A549 (cell line): ENCODE measurements at regions not wholly inside any gene's neighbourhood (a gene's known extent, or its start where the extent isn't known, plus 50 kb on each side); places are given as distances from the start of the nearest gene placed in this dataset.

Source experiments
- CTCF ChIP-seq: fragments of >200 bp; sonication (Bioruptor Twin); formaldehyde crosslinking; IDR thresholded peaks from 3 replicates; pipeline ENCODE4 v1.5.1; 2016
- KDM1A ChIP-seq: fragments of 200-600 bp; sonication (generic); IDR thresholded peaks from 2 replicates; pipeline ENCODE4 v1.6.1; 2016; ENCODE audit warnings: low read depth, mild to moderate bottlenecking
- MAX ChIP-seq: IDR thresholded peaks from 2 replicates; pipeline ENCODE4 v1.6.1; 2012
- POLR2A ChIP-seq: IDR thresholded peaks from 2 replicates; pipeline ENCODE4 v1.6.1; 2012; ENCODE audit warnings: mild to moderate bottlenecking, low read length
- RAD21 ChIP-seq, 2 experiments: fragments of >200 bp in 1 of 2; sonication (Bioruptor Twin) in 1 of 2; formaldehyde crosslinking in 1 of 2; IDR thresholded peaks in 1 of 2; conservative IDR thresholded peaks in 1 of 2; 2 replicates in 1 of 2; 3 replicates in 1 of 2; pipeline ENCODE4 v1.6.1; 2012 to 2018; ENCODE audit warnings: inconsistent platforms in 1 of 2
- REST ChIP-seq: fragments of 200-600 bp; sonication (generic); IDR thresholded peaks from 2 replicates; pipeline ENCODE4 v1.6.1; 2016; ENCODE audit warnings: antibody characterized with exemption, mild to moderate bottlenecking, moderate library complexity

GRCh38 chr4:116788723-116789122 is 296.7 kb downstream of the TRAM1L1 start:
- TF ChIP-seq KDM1A = no peak
- no peak for TF ChIP-seq MAX
- TF ChIP-seq POLR2A = no peak
- no peak for TF ChIP-seq RAD21 (conservative IDR thresholded peaks at IDR 0.05 in 1 of 2, IDR thresholded peaks at IDR 0.05 in 1 of 2)
- TF ChIP-seq CTCF = no peak
- no peak for TF ChIP-seq REST
